Gastroesophageal sphincter (tissue), 4 donors: ENCODE measurements at regions not wholly inside any gene's neighbourhood (a gene's known extent, or its start where the extent isn't known, plus 50 kb on each side); places are given as distances from the start of the nearest gene placed in this dataset.

ENCODE experiments used
- ATAC-seq: fragments of 150-250 bp; one replicate; pipeline ENCODE4 v1.9.1; 2016; ENCODE audit warnings: mild to moderate bottlenecking, moderate library complexity
- H3K27ac ChIP-seq, 4 donors: fragments of 200-600 bp; sonication (generic) in 3 of 4; 1 replicate in 3 of 4; 2 replicates in 1 of 4; pipeline ENCODE4 v1.5.1; 2016 to 2019
- H3K27me3 ChIP-seq: fragments of 200-600 bp; sonication (generic); one replicate; pipeline ENCODE4 v1.5.1; 2019
- H3K36me3 ChIP-seq, 2 donors: fragments of 200-600 bp; sonication (generic); one replicate each; pipeline ENCODE4 v1.5.1; 2019; ENCODE audit warnings: control low read depth in 1 of 2
- H3K4me1 ChIP-seq, 3 donors: fragments of 200-600 bp; sonication (generic); 1 replicate in 2 of 3; 2 replicates in 1 of 3; pipeline ENCODE4 v1.5.1; 2016 to 2019; ENCODE audit warnings: control low read depth in 2 of 3
- H3K4me3 ChIP-seq, 2 donors: fragments of 200-600 bp; sonication (generic); one replicate each; pipeline ENCODE4 v1.5.1; 2019; ENCODE audit warnings: mild to moderate bottlenecking in 1 of 2, moderate library complexity in 1 of 2
- H3K9me3 ChIP-seq, 3 donors: fragments of 200-600 bp; sonication (generic); one replicate each; pipeline ENCODE4 v1.5.1; 2017 to 2019; ENCODE audit warnings: control low read depth in 2 of 3
- EP300 ChIP-seq: sonication (generic); formaldehyde crosslinking; IDR thresholded peaks from one replicate; pipeline ENCODE4 v1.6.1; 2017; ENCODE audit warnings: antibody characterized with exemption, mild to moderate bottlenecking
- POLR2A ChIP-seq, 2 donors: fragments of 450-650 bp; IDR thresholded peaks; one replicate each; pipeline ENCODE4 v1.6.1; 2017; ENCODE audit warnings: antibody characterized with exemption in 2 of 2, mild to moderate bottlenecking in 2 of 2, moderate library complexity in 1 of 2
- POLR2AphosphoS5 ChIP-seq: sonication (generic); formaldehyde crosslinking; IDR thresholded peaks from one replicate; pipeline ENCODE4 v1.6.1; 2017; ENCODE audit warnings: antibody characterized with exemption
- WGBS, 2 donors: methylation state at CpG; one replicate each; pipeline ENCODE4 v1.1.5; 2018; ENCODE audit warnings: low coverage in 1 of 2; 5-methylcytosine and 5-hydroxymethylcytosine counted together
- TF ChIP-seq, protein P1 (sequence below), 4 experiments: fragments of 200-600 bp in 2 of 4; fragments of 450-650 bp in 2 of 4; sonication (generic) in 1 of 4; IDR thresholded peaks; one replicate each; pipeline ENCODE4 v1.5.1; 2017 to 2019; ENCODE audit warnings: antibody characterized with exemption in 4 of 4, mild to moderate bottlenecking in 2 of 4, moderate library complexity in 2 of 4

DNA sequence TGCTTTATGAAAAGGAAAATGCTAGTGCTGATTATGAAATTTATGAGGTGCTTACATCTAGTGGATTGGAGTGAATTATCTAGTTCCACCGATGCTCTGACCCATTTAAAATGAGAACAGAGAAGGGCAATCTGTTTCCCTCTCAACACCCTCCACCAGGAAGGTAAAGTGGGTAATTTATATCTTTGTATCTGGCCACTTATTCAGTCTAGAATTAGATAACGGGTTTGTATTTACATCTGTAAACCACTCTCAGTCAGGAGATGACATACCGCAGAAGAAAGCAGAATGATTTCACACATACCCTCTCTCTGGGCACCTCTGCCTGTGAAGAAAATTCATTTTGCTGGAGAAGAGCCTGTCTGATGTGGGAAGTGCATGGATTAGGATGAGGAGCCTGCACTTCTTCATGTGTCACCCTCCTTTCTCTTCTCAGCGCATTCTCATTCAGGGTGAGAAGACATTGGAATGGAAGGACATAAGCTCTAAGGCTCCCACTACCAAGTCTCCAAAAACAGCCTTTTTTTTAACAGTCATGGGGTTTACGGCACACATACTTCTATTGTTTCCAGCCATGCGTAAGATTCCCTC lies 646.7 kb upstream of the SALL1 start:
- no peaks in the 10 kb centered on the region for H3K36me3 ChIP-seq
- no peaks in the 10 kb centered on the region for H3K27me3 ChIP-seq
- H3K4me1 ChIP-seq: no peaks in the 10 kb centered on the region
- H3K27ac ChIP-seq: no peak overlapping the region
- TF ChIP-seq POLR2AphosphoS5 (no peak), POLR2A (IDR thresholded peaks at IDR 0.05) (no peak), EP300 (no peak)
- TF ChIP-seq, protein P1, sequence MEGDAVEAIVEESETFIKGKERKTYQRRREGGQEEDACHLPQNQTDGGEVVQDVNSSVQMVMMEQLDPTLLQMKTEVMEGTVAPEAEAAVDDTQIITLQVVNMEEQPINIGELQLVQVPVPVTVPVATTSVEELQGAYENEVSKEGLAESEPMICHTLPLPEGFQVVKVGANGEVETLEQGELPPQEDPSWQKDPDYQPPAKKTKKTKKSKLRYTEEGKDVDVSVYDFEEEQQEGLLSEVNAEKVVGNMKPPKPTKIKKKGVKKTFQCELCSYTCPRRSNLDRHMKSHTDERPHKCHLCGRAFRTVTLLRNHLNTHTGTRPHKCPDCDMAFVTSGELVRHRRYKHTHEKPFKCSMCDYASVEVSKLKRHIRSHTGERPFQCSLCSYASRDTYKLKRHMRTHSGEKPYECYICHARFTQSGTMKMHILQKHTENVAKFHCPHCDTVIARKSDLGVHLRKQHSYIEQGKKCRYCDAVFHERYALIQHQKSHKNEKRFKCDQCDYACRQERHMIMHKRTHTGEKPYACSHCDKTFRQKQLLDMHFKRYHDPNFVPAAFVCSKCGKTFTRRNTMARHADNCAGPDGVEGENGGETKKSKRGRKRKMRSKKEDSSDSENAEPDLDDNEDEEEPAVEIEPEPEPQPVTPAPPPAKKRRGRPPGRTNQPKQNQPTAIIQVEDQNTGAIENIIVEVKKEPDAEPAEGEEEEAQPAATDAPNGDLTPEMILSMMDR (IDR thresholded peaks at IDR 0.05): no peak
- peaks cover 0 to 5% (median 0%) of the 10 kb centered on the region in 3 donors for H3K9me3 ChIP-seq
- ATAC-seq: no peak
- no peak overlapping the region for H3K4me3 ChIP-seq
- WGBS, 2 donors: 30 to 51% methylated on average over 3 to 6 of the region's 6 CpGs

DNA sequence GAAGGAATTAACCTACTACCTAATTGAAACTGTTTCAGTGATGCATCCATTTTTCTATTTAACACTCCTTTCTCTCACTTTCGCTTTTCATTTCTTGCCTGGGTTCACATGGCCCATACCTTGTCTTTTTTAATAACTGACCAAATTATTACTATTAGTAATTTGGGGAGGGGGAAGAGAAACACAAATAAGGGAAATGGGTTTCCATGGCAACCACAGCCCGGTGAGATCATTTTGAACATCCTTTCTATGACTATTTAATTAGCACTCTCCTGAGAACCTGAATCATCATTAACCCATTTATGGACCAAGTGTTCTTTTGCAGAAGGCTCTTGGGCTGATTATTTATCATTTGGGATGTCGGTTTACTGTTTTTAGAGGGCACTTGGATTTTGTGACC lies 628.2 kb upstream of the SALL1 start:
- no peak overlapping the region for H3K27ac ChIP-seq
- ATAC-seq: no peak
- no peak for TF ChIP-seq EP300
- TF ChIP-seq POLR2AphosphoS5: no peak
- TF ChIP-seq, protein P1 (IDR thresholded peaks at IDR 0.05): no peak
- no peak for TF ChIP-seq POLR2A (IDR thresholded peaks at IDR 0.05)
- WGBS, 2 donors: 76 to 80% methylated on average over 2 to 3 of the region's 3 CpGs
- H3K4me3 ChIP-seq: no peak overlapping the region
- H3K9me3 ChIP-seq: no peaks in the 10 kb centered on the region
- H3K36me3 ChIP-seq: no peaks in the 10 kb centered on the region
- H3K4me1 ChIP-seq: no peaks in the 10 kb centered on the region
- no peaks in the 10 kb centered on the region for H3K27me3 ChIP-seq

DNA sequence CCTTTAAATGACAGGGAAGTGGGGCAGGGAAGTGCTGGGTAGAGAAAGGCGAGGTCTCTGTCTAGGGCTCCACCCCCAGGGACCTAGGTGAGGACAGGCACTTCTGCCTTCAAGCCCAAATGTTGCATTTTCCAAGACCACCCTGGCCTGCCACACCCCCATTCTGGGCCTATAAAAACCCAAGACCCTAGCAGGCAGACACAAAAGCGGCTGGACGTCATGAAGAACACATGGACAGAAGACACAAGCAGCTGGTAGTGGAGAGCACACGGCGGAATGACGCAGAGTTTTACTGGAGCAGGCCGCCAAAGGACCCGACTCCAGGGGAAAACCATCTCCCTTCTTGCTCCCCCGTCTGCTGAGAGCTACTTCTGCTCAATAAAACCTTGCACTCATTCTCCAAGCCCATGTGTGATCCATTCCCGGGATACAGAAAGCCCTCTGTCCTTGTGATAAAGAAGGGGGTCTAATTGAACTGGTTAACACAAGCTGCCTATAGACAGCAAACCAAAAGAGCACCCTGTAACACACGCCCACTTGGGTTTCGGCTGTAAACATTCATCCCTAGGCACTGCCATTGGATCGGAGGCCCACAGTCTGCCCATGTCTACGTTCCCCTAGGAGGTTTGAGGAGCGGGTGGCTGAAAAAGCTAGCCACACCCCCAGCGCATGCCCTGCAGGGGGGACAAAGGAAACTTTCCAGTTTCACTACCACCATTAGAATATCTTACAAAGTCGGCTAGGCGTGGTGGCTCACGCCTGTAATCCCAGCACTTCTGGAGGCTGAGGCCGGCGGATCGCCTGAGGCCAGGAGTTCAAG lies 622.2 kb upstream of the SALL1 start:
- no peak overlapping the region for H3K4me3 ChIP-seq
- TF ChIP-seq POLR2AphosphoS5 (no peak), EP300 (no peak), POLR2A (IDR thresholded peaks at IDR 0.05) (no peak)
- TF ChIP-seq, protein P1 (IDR thresholded peaks at IDR 0.05): no peak

DNA sequence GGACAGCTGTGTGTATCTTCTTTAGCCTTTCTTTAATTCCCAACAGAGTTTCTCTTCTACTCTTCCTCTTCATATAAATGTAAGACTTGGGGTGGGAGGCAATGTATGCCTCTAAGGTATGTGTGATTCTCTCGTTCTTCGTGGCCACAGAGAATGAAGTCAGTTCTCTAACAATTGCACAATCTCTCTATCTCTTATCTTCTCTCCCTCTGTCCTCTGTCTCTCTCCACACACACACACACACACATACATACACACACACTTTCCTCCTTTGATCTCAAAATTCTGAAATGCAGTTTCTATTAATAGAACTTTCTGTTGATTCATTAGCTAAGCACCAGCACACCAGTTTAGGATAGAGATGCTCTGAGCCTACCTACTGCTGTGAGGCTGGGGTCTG lies 615.7 kb upstream of the SALL1 start:
- Histone ChIP-seq H3K4me1 (peaks cover 0 to 10% (median 0%) of the 10 kb centered on the region in 3 donors), H3K4me3 (no peak overlapping the region), H3K27ac (no peak overlapping the region), H3K36me3 (no peaks in the 10 kb centered on the region), H3K27me3 (peaks cover 23% of the 10 kb centered on the region), H3K9me3 (no peaks in the 10 kb centered on the region)
- 27 to 44% methylated on average over 2 of the region's 2 CpGs for WGBS, 2 donors
- no peak for TF ChIP-seq EP300
- no peak for TF ChIP-seq POLR2AphosphoS5
- TF ChIP-seq POLR2A (IDR thresholded peaks at IDR 0.05): no peak
- TF ChIP-seq, protein P1 (IDR thresholded peaks at IDR 0.05): no peak
- no peak for ATAC-seq

More for the DNA sequence above, 622.2 kb upstream of the SALL1 start:
- H3K4me1 ChIP-seq: no peaks in the 10 kb centered on the region
- H3K27ac ChIP-seq: no peak overlapping the region
- H3K36me3 ChIP-seq: no peaks in the 10 kb centered on the region
- 52 to 89% methylated on average over 7 of the region's 22 CpGs for WGBS, 2 donors
- H3K9me3 ChIP-seq: no peaks in the 10 kb centered on the region
- H3K27me3 ChIP-seq: peaks cover 4% of the 10 kb centered on the region
- ATAC-seq: no peak
